Suprapubic skin (tissue), 4 donors: ENCODE measurements at regions not wholly inside any gene's neighbourhood (a gene's known extent, or its start where the extent isn't known, plus 50 kb on each side); places are given as distances from the start of the nearest gene placed in this dataset.

Experiments
- DNase-seq, 2 donors: peaks; one replicate each; pipeline ENCODE4 v3.0.0-alpha.2; 2019; ENCODE audit warnings: low spot score in 2 of 2
- H3K27ac ChIP-seq: fragments of 200-600 bp; sonication (generic); one replicate; pipeline ENCODE4 v1.5.1; 2019
- H3K27me3 ChIP-seq: fragments of 200-600 bp; sonication (generic); one replicate; pipeline ENCODE4 v1.5.1; 2019
- H3K36me3 ChIP-seq: fragments of 200-600 bp; sonication (generic); one replicate; pipeline ENCODE4 v1.5.1; 2019
- H3K4me1 ChIP-seq: fragments of 200-600 bp; sonication (generic); one replicate; pipeline ENCODE4 v1.5.1; 2019
- H3K4me3 ChIP-seq: fragments of 200-600 bp; sonication (generic); one replicate; pipeline ENCODE4 v1.5.1; 2019; ENCODE audit warnings: mild to moderate bottlenecking
- H3K9me3 ChIP-seq: fragments of 200-600 bp; sonication (generic); one replicate; pipeline ENCODE4 v1.5.1; 2019
- EP300 ChIP-seq: sonication (generic); formaldehyde crosslinking; IDR thresholded peaks from one replicate; pipeline ENCODE4 v1.6.1; 2017; ENCODE audit warnings: antibody characterized with exemption
- POLR2A ChIP-seq, 2 donors: fragments of 450-650 bp; IDR thresholded peaks; one replicate each; pipeline ENCODE4 v1.6.1; 2017; ENCODE audit warnings: antibody characterized with exemption in 2 of 2, mild to moderate bottlenecking in 2 of 2, moderate library complexity in 2 of 2
- POLR2AphosphoS5 ChIP-seq, 3 donors: sonication (generic); formaldehyde crosslinking; IDR thresholded peaks; one replicate each; pipeline ENCODE4 v1.6.1; 2017; ENCODE audit warnings: antibody characterized with exemption in 3 of 3
- WGBS: methylation state at CpG from one replicate; pipeline ENCODE4 v1.1.5; 2018; 5-methylcytosine and 5-hydroxymethylcytosine counted together
- TF ChIP-seq, protein P1 (sequence below), 2 donors: fragments of 200-600 bp in 1 of 2; fragments of 450-650 bp in 1 of 2; sonication (generic) in 1 of 2; IDR thresholded peaks; one replicate each; pipeline ENCODE4 v1.5.1; 2016 to 2019; ENCODE audit warnings: antibody characterized with exemption in 2 of 2, mild to moderate bottlenecking in 1 of 2, moderate library complexity in 1 of 2

DNA sequence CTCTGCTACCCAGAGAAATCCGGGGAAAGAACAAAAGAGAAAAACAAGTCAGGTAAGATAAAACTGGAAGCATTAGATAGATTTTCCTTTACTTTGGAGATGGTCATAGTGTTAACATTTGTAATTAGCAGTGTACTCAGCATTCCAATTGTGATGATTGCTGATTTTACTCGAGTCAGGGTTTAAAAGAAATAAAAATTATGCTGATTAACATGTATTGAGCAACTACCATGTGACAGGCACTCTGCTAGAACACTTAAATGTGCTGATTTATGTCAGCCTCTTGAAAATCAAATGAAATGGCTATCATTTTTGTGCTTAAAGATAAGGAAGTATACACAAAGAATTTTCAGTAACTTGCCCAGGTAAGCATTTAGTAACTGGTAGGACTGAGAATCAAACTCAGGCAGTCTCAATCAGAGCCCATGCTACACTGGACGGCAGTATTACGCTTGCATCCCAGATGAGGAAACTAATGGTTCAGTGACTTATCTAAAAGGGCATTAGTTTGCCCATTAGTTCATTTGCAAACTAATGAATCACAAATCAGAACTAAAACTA is 735.1 kb upstream of the SORCS1 start:
- no peak for DNase-seq
- Histone ChIP-seq H3K27me3 (no peaks in the 10 kb centered on the region), H3K4me3 (no peak overlapping the region), H3K9me3 (no peaks in the 10 kb centered on the region), H3K4me1 (no peaks in the 10 kb centered on the region), H3K36me3 (no peaks in the 10 kb centered on the region), H3K27ac (no peak overlapping the region)
- 67% methylated on average over 4 of the region's 4 CpGs for WGBS
- no peak for TF ChIP-seq POLR2AphosphoS5 (IDR thresholded peaks at IDR 0.05)
- no peak for TF ChIP-seq POLR2A (IDR thresholded peaks at IDR 0.05)

DNA sequence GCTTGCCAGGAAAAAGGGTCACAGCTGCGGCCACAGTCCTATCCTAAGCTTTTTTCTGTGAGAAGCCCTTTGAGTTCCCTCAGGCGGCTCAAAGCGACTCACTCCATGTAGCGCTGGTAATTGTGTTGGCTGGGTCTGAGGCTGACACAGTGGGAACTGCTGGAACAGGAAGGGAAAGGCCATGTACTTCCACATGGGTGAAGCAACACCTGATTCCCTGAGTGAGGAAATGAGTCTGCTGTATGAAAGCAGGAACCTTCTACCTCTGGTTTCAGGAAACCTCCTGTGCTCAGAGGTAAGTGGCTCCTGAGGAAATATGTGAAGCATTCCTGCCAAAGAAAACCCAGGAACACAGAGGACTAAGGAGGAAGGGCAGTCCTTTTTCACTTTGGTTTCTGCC is 734.6 kb upstream of the SORCS1 start:
- Histone ChIP-seq H3K4me3 (no peak overlapping the region), H3K9me3 (no peaks in the 10 kb centered on the region), H3K4me1 (no peaks in the 10 kb centered on the region), H3K27ac (no peak overlapping the region), H3K27me3 (no peaks in the 10 kb centered on the region), H3K36me3 (no peaks in the 10 kb centered on the region)
- DNase-seq = no peak
- TF ChIP-seq EP300 = no peak
- TF ChIP-seq POLR2A (IDR thresholded peaks at IDR 0.05) = no peak
- TF ChIP-seq, protein P1, sequence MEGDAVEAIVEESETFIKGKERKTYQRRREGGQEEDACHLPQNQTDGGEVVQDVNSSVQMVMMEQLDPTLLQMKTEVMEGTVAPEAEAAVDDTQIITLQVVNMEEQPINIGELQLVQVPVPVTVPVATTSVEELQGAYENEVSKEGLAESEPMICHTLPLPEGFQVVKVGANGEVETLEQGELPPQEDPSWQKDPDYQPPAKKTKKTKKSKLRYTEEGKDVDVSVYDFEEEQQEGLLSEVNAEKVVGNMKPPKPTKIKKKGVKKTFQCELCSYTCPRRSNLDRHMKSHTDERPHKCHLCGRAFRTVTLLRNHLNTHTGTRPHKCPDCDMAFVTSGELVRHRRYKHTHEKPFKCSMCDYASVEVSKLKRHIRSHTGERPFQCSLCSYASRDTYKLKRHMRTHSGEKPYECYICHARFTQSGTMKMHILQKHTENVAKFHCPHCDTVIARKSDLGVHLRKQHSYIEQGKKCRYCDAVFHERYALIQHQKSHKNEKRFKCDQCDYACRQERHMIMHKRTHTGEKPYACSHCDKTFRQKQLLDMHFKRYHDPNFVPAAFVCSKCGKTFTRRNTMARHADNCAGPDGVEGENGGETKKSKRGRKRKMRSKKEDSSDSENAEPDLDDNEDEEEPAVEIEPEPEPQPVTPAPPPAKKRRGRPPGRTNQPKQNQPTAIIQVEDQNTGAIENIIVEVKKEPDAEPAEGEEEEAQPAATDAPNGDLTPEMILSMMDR (IDR thresholded peaks at IDR 0.05) = no peak
- no peak for TF ChIP-seq POLR2AphosphoS5 (IDR thresholded peaks at IDR 0.05)
- WGBS = 84% methylated on average over 4 of the region's 4 CpGs

DNA sequence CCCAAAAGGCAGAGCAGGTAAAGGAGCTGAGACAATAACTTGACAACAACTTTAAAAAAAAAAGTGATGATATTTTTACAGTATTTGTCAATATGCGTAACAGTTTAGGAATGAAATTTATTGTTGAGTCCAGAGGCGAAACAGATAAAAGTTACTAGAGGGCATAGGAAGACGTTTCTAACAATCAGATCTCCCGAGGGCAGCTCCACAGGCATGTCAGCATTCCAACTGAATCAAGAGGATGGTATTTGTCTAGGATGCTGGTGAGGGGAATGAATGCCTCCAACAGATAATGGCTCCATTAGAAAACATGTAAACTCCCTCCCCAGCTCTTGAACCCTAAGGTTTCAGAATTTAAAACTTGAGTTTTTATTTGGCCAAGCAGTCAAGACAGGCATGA is 733.9 kb upstream of the SORCS1 start:
- Histone ChIP-seq H3K4me3 (no peak overlapping the region), H3K36me3 (no peaks in the 10 kb centered on the region), H3K9me3 (no peaks in the 10 kb centered on the region), H3K27ac (no peak overlapping the region), H3K27me3 (no peaks in the 10 kb centered on the region), H3K4me1 (no peaks in the 10 kb centered on the region)
- 51% methylated on average over 4 of the region's 4 CpGs for WGBS
- TF ChIP-seq POLR2AphosphoS5 (IDR thresholded peaks at IDR 0.05) (no peak), EP300 (no peak), POLR2A (IDR thresholded peaks at IDR 0.05) (no peak)
- TF ChIP-seq, protein P1 (IDR thresholded peaks at IDR 0.05) = no peak
- no peak for DNase-seq

DNA sequence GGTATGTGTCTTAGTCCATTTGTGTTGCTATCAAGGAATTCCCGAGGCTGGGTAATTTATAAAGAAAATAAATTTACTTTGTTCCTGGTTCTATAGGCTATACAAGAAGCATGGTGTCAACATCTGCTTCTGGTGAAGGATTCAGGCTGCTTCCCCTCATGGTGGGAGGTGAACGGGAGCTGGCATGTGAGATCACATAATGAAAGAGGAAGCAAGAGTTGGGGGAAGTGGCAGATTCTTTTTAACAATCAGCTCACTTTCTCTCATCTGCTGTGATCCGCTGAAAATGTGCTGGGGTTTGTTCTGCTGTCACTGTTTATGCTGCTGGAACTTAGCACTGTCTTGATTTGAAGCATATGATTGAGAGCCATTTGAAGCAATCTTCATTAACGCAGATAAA is 730.0 kb upstream of the SORCS1 start:
- Histone ChIP-seq H3K27me3 (no peaks in the 10 kb centered on the region), H3K9me3 (no peaks in the 10 kb centered on the region), H3K4me3 (no peak overlapping the region), H3K4me1 (no peaks in the 10 kb centered on the region), H3K36me3 (no peaks in the 10 kb centered on the region), H3K27ac (no peak overlapping the region)
- no peak for DNase-seq
- TF ChIP-seq EP300 (no peak), POLR2A (IDR thresholded peaks at IDR 0.05) (no peak), POLR2AphosphoS5 (IDR thresholded peaks at IDR 0.05) (no peak)
- TF ChIP-seq, protein P1 (IDR thresholded peaks at IDR 0.05) = no peak
- WGBS = 31% methylated on average over 4 of the region's 4 CpGs

DNA sequence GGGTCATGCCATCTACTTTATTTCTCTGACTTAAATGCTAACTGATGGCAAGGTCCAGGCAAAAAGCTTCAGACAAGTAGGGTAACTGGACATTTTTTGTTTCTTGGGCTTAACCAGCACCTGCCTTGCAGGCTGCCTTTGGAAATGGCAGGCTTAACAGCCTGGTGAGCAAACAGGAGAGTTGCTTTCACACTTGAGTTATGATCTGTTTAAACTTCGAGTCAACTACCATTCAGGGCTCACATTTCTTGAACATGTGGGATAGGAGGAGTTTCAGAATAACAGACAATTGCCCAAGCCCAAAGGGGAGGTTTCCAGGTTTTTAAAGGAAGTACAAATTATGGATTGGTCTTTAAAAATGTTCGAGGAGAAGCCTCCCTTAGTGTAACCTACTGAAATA is 724.6 kb upstream of the SORCS1 start:
- 29% methylated on average over 2 of the region's 2 CpGs for WGBS
- Histone ChIP-seq H3K4me3 (no peak overlapping the region), H3K27me3 (no peaks in the 10 kb centered on the region), H3K36me3 (no peaks in the 10 kb centered on the region), H3K27ac (no peak overlapping the region), H3K4me1 (no peaks in the 10 kb centered on the region), H3K9me3 (no peaks in the 10 kb centered on the region)
- TF ChIP-seq EP300 = no peak
- no peak for TF ChIP-seq POLR2A (IDR thresholded peaks at IDR 0.05)
- no peak for TF ChIP-seq POLR2AphosphoS5 (IDR thresholded peaks at IDR 0.05)
- TF ChIP-seq, protein P1 (IDR thresholded peaks at IDR 0.05) = no peak
- no peak for DNase-seq

DNA sequence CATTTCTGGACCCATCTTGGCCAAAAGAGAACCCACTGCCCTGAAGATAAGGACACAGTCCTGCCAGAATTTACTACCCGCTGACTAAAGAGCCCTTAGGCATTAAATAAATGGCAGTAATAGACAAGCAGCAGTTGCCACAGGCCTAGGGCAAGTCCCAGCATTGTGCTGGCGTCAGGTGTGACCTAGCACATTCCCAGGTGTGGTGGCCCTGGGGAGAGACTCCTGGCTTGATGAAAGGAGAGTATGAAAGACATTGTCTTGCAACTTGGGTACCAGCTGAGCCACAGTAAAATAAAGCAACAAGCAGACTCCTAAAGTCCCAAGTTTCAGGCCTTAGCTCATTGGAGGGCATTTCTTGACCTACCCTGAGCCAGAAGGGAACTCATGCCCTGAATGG is 715.7 kb upstream of the SORCS1 start:
- no peak for TF ChIP-seq EP300
- TF ChIP-seq POLR2A (IDR thresholded peaks at IDR 0.05) = no peak
- TF ChIP-seq, protein P1 (IDR thresholded peaks at IDR 0.05) = no peak
- TF ChIP-seq POLR2AphosphoS5 (IDR thresholded peaks at IDR 0.05) = no peak
- Histone ChIP-seq H3K27ac (no peak overlapping the region), H3K27me3 (no peaks in the 10 kb centered on the region), H3K36me3 (no peaks in the 10 kb centered on the region), H3K9me3 (peaks cover 12% of the 10 kb centered on the region), H3K4me3 (no peak overlapping the region), H3K4me1 (no peaks in the 10 kb centered on the region)
- DNase-seq = no peak
- 71% methylated on average over 2 of the region's 2 CpGs for WGBS
